Activated CD4-positive, alpha-beta T cell treated with anti-CD3 and anti-CD28 coated beads, Interleukin-10, Interleukin-2, amounts not matched to agents 100 ng/mL and 50 ng/mL, durations not matched to agents 16 hours and 8 hours (primary cell): ENCODE measurements at regions not wholly inside any gene's neighbourhood (a gene's known extent, or its start where the extent isn't known, plus 50 kb on each side); places are given as distances from the start of the nearest gene placed in this dataset.
"Not testable (repeated sequence)": the region's sequence is repeated elsewhere in the genome, so short reads cannot be mapped to it uniquely, and the experiment has no call there.

Experiments
- DNase-seq: peaks from one replicate; pipeline ENCODE4 v3.0.0-alpha.2; 2020

DNA sequence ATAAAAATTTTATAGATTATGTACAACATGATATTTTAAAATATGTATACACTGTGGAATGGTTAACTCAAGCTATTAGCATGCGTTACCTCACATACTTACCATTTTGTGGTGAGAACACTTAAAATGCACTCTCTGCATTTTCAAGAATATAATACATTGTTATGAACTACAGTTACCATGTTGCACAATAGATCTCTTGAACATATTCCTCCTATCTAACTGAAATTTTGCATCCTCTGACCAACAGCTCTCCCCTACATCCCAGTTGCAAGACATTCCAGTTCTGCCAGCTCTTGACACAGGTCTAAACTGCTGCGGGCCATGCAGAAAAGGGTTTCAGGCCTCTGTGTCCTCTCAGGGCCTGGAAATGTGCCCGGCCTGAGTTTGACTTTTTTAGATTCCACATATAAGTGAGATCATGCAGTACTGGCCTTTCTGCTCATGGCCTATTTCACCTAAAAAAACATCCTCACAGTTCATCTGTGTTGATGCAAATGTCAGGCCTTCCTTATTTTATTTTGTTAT, 113.7 kb downstream of the CDCA7 start:
- DNase-seq: no peak

DNA sequence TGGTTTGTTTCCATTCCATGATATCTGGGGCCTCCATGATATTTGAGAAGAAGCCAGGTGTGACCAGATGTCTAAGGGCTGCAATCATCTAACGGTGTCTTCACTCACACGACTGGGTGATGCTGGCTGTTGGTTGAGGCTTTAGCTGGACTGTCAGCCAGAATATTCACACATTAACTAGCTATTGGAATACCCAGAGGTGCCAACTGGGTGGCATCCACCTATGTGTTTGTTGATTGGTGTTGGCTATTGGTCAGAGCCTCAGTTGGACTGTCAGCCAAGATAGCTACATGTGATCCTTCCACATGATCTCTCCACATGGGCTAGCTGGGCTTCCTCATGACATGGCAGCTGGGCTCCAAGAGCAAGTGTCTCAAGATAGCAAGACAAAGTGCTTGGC, 117.4 kb downstream of the CDCA7 start:
- DNase-seq: no peak

DNA sequence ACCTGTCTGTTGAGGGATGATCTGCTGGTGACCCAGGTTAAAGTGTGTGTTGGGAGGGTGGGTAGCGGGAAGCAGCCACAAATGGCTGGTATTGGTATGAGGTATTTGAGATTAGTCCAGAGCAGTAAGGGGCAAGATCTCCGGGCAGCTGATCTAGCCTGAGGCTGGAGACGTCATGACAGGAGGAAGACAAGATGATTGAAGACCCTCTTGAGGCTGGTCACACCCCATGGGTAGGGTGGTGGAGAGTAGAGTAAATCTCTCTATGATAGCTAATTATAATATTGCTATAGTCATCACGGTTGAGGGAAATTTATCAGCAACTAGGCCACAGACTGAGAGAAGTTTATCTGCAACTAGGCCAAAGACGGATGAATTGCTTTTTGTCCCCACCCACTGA, 128.5 kb downstream of the CDCA7 start:
- DNase-seq: no peak

DNA sequence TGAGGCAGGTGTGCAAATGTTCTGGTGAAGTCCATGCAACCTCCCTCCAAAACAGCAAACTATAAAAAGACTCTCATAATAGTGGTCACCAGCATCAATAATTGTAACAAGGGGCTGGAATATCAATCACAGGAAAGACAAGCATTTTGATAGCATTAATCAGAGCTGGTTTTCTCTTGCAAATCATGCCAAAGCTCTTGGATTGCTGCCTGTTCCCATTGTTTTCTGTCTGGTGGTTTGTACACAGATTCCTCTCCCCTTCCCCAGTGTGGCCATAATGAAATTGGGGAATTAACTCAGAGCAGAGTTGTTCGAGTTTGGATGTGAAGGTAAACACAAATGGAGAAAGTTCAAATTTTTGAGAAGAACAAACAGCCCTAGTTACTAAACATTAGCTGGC, 134.2 kb downstream of the CDCA7 start:
- no peak for DNase-seq

DNA sequence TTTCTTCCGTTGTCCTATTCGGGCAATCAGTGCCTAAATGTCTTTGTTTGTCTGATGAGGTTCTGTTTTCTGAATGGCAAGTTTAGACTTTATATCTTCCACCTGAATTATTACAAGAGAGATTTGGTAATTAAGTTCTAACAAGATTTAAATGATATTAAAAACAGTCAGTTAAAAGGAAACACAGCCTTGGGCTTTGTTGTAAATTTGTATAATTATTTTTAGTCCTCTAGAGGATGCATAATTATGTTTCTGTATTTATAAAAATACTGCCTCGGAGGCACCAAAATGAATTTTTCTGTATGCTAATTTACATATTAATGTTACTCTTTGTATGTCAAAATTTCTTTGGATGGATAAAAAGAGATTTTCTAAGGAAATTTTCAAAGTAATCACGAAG, 136.7 kb downstream of the CDCA7 start:
- DNase-seq: no peak

DNA sequence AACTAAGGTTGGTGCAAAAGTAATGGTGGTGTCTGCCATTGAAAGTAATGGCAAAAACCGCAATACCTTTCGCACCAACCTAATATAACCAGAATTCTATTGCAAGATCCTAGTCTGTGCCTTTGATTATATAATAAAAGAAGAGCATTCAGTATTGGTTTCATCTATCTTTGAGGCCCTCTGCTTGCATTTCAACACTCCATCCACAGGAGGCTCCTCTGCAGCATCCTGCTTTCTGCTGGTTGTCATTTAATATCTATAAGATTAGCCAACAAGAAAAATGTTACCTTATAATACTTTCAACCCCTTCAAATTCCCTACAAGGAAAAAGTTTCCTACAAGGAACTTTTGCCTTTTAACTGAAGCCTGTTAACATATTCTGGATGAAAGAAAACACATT, 139.2 kb downstream of the CDCA7 start:
- no peak for DNase-seq

DNA sequence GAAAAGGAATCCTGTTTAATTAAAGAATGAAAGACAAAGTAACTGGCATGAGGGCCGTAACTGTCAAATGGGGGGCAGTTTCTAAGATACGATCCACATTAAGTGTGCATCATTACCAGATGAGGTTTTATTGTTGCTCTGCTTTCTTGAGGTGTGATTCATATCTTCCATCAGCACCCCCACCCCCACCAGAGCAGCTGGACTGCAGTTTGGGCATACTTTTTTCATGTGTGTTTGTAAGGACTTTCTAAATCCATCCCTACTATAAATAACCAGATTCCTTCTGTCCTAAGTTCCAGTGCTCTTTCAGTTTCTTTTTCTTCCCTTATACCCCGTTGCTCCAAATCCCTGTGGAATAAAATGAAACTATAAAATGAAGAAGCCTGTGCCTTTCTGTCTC, 142.1 kb downstream of the CDCA7 start:
- DNase-seq: no peak

DNA sequence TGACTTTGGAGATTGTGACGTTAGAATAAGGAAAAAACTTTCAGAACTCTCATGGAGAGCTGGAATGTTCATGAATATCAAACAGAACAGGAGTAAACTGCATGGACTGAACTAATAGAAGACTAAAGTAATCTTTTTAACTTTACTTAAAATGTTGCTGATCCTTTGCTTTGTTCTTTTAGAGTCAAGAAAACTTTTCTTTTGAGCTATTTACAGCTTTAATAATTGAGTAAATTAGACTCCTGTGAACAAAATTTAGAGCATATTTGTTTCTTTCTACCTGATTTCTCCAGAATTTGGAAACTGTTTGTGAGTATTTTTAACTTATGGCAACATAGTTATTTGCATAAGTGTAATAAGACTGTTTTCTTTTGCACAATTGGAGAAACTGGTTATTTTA, 146.3 kb downstream of the CDCA7 start:
- no peak for DNase-seq

DNA sequence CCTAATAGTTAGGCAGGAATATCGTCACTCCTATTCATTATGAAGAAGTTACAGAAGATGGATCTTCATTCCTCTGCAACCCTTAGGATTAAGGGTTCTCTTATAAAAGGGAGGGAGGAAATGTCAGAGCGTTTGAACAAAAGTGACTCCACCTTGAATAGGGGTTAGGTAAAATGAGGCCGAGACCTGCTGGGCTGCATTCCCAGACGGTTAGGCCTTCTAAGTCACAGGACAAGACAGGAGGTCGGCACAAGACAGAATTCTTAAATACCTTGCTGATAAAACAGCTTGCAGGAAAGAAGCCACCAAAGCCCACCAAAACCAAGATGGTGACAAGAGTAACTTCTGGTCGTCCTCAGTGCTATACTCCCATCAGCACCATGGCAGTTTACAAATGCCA, 147.6 kb downstream of the CDCA7 start:
- no peak for DNase-seq

DNA sequence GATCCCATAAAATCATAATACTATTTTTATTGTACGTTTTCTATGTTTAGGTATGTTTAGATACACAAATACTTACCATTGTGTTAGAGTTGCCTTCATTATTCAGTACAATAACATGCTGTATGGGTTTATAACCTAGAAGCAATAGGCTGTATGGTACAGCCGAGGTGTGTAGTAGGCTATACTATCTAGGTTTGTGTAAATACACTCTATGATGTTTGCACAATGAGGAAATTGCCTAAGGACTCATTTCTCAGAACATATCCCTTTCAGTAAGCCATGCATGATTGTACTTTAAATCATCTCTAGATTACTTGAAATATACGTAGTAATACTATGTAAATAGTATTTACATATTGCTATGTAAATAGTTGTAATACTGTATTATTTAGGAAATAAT, 156.7 kb downstream of the CDCA7 start:
- no peak for DNase-seq

DNA sequence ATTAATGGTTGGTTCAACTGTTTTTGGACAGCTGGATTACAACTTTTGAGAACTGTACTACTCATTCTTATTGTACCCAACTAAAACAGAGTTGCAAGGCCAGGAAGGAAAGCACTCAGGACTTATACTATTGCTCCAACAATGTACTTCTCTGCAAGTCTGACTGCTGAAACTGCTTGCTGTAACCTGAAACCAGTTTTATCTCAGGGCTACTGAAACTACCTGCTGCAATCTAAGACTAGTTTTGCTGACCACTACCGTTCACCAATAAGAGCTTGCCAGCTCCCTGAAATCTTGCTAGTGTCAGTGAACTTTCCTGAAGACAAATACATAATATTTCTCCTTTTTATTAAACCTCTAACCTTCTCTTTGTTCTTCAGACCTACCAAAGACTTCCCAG, 157.3 kb downstream of the CDCA7 start:
- no peak for DNase-seq

DNA sequence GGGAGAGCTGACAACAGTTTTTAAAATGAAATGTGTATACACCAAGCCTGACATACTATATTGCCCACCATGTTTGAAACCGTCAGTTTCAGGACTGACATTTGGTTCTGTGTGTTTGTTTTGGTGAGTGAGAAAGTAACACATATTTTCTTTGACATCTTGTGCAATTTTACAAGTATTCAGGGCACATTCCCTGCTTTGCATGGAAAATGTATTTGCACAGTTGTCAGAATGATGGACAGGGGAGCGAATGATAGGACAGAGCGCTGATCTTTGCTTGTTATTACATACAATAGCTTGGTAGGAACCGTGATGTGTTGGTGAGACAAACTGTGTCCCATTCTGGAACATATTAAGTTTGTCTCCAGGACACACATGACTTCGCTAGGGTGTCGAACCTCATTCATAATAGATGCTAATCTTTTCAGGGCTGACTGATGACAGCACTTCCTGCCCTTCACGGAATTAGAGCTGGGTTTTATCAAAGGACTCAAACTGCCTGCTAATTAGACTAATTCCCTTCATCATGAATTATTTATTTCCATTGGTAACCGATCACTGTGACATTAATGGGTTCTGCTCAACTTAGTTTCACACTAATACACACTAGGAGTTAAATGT, 158.5 kb downstream of the CDCA7 start:
- no peak for DNase-seq

DNA sequence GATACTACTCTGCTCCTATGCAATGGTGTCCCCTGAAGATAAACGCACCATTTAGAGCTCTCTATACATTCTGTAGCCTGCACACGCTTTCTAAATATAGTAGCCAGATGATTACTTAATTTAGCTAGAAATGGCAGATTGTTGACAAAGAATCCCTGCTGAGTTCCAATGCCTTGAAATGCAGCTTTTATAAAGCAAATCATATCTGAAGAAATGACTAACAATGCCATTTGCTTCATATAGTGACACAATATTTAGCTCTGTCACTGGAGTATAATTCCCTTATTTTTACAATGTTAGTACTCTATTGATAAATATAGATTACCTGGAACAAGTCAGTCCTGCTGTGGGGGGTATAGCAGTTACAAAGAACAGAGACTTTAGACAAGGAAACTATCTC, 166.2 kb downstream of the CDCA7 start:
- DNase-seq: no peak

DNA sequence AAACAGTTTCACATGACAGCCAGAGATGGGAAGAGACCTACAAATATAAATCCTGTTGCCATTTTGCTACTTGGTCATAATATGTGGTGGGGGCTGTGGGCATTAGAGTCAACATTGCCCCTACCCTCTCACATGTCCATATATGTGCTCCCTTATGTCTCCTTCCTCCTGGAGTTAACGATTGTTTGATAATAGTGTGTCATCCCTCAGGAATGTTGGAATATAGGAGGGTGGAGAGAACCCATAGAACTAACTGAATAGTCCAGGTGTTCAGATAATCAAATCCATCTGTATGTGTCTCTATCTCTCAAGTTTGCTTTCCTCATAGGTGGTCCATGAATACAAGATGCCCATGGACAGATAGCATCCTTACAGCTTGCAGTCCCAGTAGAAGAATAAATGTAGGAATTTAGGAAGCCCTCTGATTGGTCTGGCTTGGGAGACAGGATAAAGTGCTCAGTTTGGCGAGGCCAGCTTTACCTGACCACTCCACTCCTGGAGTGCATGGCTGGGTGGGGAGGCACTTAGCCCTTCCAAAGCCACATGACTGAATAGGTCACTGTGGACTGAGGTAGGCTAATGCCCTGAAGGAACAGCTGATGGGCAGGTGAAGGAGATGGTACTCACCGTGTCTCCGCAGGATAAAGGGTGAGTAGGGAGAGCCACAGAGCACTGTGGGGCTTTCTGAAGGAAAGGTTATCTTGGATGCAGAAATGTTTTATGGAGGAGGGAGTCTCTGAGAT, 166.9 kb downstream of the CDCA7 start:
- DNase-seq: no peak

DNA sequence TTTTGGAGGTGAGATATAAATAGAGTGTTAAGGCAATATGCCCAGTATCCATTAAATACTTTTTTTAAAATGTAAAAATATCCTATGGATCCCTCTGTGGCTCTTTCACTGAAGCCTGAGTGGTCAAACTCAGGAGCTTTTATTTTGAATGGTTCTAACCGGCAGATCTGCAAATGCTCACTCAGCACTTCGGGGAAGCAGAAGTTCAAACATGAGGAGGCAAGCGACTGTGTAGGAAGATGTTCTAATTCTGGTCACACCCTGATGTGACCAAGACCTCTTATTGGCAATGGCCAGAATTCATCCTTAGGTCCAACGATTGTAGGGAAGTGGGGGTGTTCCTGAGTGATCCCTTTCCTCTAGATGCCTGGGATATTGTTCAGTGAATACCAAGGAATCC, 168.8 kb downstream of the CDCA7 start:
- no peak for DNase-seq

DNA sequence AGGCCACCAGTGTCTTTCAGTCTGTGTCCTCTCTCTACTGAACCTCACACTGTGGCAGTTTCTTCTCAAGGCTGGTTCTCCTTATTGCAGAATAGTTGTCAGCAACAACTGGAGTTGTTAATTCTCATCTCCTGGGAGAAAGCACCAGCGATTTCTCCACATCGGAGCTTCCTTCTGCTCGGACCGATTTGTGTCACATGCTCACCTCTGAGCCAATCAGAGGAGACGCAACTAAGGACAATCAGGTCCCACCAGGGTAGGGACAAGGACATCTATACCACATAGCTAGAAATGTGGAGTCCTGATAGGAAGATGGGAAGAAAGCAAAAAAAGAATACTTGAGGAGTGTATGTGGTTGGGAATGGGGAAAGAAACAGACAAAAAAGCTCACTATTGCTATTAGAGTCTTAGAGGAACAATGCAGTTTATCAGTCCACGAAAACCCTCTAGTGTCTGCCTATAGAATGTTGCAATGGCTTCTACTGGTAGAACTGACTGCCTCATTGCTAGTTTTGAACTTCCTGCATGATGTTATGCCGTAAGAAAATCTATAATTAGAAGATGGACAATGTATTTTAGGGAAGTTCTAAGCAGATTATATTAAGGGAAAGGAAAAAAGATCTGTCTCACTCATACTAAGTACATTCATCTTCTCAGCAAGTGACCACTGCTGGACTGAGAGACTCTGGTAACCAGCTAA, 169.7 kb downstream of the CDCA7 start:
- no peak for DNase-seq

DNA sequence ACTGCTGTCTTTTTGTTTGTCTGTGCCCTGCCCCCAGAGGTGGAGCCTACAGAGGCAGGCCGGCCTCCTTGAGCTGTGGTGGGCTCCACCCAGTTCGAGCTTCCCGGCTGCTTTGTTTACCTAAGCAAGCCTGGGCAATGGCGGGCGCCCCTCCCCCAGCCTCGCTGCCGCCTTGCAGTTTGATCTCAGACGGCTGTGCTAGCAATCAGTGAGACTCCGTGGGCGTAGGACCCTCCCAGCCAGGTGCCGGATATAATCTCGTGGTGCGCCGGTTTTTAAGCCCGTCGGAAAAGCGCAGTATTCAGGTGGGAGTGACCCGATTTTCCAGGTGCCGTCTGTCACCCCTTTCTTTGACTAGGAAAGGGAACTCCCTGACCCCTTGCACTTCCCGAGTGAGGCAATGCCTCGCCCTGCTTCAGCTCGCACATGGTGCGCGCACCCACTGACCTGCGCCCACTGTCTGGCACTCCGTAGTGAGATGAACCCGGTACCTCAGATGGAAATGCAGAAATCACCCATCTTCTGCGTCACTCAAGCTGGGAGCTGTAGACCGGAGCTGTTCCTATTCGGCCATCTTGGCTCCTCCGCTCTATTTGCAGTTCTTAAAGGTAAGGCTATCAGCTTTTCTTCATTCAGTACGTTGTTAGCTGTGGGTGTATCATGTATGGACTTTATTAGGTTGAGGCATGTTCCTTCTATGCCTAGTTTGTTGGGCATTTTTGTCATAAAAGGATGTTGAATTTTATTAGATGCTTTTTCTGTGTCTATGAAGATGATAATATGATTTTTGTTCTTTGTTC, 178.3 kb downstream of the CDCA7 start:
- DNase-seq: not testable (repeated sequence)

DNA sequence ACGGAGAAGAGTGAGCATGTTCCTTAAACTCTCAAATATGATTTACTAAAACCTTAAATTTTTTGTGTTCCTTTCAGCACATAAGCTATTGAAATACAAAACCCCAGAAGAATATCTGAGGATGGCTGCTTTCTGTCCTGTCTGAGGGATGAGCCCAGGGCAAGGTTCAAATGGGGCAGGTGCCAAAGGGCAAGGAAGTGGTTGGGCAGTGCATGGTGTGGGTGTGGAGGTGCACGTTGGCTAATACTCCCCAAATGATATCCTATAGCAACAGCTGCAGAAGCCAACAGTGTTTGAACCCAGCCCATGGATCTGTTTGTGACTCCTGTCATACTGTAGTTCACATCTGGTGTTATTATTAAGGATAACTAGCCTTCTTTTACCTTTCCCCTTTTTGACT, 183.0 kb downstream of the CDCA7 start:
- no peak for DNase-seq

DNA sequence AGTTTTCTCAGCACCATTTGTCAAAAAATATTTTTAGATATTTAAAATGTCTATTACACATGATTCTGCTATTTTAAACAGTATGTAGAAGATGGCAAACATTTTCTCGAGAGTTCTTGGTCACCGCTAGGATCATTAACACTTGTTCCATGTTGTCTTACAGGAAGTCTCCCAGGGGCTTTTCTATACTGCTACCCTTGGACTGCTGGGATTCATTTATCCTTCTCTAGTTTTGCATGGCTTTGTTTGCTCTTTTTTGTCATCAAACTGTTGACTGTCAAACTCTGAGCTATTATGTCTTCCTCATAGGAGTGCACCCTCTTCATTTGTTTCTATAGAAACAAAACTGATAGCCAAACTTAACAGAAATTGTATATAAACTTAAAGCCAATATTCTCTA, 184.9 kb downstream of the CDCA7 start:
- DNase-seq: no peak

DNA sequence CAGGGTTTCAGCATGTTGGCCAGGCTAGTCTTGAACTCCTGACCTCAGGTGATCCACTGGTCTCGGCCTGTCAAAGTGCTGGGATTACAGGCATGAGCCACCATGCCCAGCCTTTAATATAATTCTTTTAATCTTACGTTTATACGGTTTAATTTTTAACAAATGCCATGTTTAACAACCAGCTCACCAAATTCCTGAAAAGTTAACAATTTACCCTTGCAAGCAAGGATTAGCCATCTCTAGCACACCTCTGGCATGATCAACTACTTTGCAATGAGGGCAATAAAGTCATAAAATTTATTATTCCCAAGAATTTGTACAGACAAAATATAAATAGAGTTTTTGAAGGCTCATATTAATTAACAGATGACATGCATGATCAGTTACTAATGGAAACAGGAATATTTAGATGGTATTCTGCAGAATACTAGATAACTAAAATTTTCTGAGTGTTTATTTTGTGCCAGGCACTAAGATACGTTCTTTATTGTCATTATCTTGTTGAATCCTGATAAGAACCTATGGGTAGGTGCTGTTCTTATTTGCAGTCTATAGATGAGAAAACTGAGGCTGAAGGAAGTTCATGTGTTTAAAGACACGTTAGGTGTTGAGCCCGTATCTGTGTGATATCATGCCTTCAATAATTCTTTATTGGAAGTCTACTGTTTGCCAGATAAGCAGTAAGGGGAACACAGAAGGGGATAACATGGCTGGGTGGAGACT, 190.1 kb downstream of the CDCA7 start:
- no peak for DNase-seq

DNA sequence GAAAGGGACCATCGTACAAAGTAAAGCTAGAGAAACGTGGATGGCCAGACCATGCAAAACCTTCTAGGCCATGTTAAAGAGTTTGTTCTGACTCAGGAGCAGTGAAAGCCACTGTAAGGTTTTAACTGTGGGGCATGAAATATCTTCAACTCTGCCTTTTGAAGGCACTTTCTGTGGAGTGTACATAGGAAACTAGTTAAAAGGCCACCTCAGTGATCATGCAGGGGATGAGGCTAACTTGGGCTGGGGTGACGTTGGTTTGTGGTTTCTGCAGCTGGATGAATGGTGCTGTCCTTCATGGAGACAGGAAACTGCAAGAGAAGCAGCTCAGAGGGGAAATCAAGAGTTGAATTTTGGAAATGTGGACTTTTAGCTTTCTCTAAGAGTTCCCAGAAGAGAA, 190.7 kb downstream of the CDCA7 start:
- DNase-seq: no peak

DNA sequence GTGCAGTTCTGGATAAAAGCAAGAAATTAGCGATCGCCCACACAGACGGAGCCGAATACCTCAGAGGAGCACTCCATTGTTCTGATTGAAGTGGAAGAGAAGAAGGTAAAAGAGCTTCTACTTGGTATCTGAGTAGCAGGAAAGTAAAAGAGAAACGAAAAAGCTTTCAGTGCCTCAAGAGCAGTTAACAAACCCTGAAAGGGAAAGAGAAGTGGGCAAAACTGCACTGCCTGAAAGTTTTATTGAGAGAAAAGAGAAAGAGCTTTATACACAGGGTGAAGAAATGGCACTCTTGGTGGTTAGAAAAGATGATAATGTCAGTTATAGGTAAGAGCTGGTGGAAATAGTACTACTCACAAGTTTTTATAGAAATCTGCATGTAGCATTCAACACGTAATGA, 192.8 kb downstream of the CDCA7 start:
- DNase-seq: no peak

DNA sequence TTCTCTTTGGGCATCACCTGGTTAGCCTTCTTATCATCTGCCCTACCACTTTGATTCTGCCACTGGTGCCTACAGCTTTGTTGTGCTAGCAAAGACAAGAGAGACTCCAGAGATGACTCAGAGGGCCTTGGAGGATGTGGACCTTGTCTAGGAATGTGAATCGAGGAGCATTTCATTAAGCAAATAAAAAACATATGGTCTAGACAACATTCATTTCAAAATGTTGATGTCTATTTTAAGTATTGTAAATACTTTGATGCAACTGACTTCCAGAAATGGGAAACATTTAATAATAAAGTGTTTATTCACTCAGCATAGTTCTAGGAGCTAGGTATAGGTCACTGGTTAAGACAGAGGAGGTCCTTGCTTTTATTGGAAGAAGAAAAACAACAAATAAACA, 195.5 kb downstream of the CDCA7 start:
- no peak for DNase-seq
